ENCODE measurements at regions not wholly inside any gene's neighbourhood (a gene's known extent, or its start where the extent isn't known, plus 50 kb on each side); places are given as distances from the start of the nearest gene placed in this dataset.

DNA sequence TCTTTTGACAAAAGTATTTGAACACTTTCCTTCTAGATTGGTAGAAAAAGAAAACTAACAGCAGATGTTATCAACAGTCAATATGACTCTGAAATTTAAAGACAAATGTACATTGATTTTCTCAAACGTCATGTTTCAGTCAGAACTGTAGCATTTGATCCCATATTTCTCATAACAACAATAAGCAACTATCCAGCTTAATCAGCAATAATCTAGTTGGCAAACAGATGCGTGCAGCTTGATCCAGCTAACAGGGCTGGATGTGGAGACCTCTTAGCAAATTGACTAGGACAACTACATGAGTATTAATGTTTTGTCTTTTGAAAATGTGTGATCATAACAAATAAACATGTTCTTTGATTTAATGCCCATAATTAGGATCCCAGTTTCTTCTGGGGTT lies 94.0 kb upstream of the STT3B start:
- no peaks in the 10 kb centered on the region for H3K36me3 ChIP-seq (ENCODE audit: insufficient read depth, low read length)
- H4K20me1 ChIP-seq (ENCODE audit: insufficient read depth, low read length), result no peaks in the 10 kb centered on the region
- no peak for TF ChIP-seq EZH2 (IDR thresholded peaks at IDR 0.05; ENCODE audit: borderline replicate concordance, low read length)
- TF ChIP-seq, protein P1, sequence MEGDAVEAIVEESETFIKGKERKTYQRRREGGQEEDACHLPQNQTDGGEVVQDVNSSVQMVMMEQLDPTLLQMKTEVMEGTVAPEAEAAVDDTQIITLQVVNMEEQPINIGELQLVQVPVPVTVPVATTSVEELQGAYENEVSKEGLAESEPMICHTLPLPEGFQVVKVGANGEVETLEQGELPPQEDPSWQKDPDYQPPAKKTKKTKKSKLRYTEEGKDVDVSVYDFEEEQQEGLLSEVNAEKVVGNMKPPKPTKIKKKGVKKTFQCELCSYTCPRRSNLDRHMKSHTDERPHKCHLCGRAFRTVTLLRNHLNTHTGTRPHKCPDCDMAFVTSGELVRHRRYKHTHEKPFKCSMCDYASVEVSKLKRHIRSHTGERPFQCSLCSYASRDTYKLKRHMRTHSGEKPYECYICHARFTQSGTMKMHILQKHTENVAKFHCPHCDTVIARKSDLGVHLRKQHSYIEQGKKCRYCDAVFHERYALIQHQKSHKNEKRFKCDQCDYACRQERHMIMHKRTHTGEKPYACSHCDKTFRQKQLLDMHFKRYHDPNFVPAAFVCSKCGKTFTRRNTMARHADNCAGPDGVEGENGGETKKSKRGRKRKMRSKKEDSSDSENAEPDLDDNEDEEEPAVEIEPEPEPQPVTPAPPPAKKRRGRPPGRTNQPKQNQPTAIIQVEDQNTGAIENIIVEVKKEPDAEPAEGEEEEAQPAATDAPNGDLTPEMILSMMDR (IDR thresholded peaks at IDR 0.05; ENCODE audit: low read length), result no peak
- H3F3A ChIP-seq (ENCODE audit: insufficient read depth, low read length), result no peaks in the 10 kb centered on the region
- no peaks in the 10 kb centered on the region; the same call in 1 of the 2 replicates for H3K9me3 ChIP-seq (ENCODE audit: low read length)
- H3K4me2 ChIP-seq (ENCODE audit: low read length), result no peak overlapping the region
- no peaks in the 10 kb centered on the region for H3K27me3 ChIP-seq (ENCODE audit: insufficient read depth, low read length)
- no peak overlapping the region for H3K4me3 ChIP-seq (ENCODE audit: low read depth, low read length, poor library complexity, severe bottlenecking)
- H3K27ac ChIP-seq (ENCODE audit: low read depth, low read length, poor library complexity, severe bottlenecking), result no peak overlapping the region
- no peaks in the 10 kb centered on the region for H3K79me2 ChIP-seq (ENCODE audit: insufficient read depth, low read length)
- H2AFZ ChIP-seq (ENCODE audit: low read length), result no peak overlapping the region
- no peaks in the 10 kb centered on the region for H3K9me2 ChIP-seq (ENCODE audit: low read depth, low read length)
- H3K9ac ChIP-seq (ENCODE audit: low read length), result no peak overlapping the region
- no peaks in the 10 kb centered on the region for H3K4me1 ChIP-seq (ENCODE audit: insufficient read depth, low read length, severe bottlenecking)

DNA sequence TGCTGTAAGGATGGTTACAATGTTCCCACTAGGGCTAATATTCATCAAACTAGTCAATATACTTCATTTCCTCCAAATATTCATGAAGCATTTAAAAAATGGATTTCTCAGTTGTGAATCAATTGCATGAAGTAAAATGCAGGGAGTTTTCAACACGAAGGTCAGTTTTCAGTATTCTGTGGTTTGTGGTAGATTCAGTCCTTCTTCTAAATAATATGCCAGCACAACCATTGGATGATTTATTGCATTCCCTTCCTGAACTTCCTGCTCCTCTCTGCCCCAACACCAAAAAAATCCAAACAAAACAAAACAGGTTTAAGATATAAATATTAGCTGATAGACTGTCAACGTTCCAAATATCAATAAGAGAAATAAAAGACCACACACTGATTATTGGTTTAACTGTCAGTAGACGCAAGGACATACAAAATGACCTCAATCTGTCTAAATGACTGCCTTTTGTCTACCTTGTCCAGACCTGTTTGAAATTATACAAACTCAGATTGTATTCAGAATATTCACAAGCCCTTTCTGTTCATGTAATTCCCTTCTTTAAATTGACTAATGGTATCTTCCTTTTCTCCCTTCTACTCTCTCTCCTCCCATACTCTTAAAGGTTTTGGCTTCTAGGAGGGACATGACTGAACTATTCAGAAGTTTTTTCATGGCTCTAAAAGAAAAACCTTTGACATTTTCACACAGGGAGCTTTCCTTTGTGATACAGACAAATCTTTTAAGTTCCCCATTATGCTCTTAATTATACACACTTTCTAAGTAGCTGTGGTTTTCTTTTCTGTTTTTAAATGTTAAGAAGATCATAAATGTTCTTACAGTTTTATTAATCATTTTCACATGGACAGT lies 92.6 kb upstream of the STT3B start:
- H3K9ac ChIP-seq (ENCODE audit: low read length), result no peak overlapping the region
- no peaks in the 10 kb centered on the region for H4K20me1 ChIP-seq (ENCODE audit: insufficient read depth, low read length)
- no peaks in the 10 kb centered on the region for H3K4me1 ChIP-seq (ENCODE audit: insufficient read depth, low read length, severe bottlenecking)
- no peaks in the 10 kb centered on the region for H3K79me2 ChIP-seq (ENCODE audit: insufficient read depth, low read length)
- H2AFZ ChIP-seq (ENCODE audit: low read length), result no peak overlapping the region
- H3K27me3 ChIP-seq (ENCODE audit: insufficient read depth, low read length), result no peaks in the 10 kb centered on the region
- no peak overlapping the region for H3K27ac ChIP-seq (ENCODE audit: low read depth, low read length, poor library complexity, severe bottlenecking)
- H3K9me2 ChIP-seq (ENCODE audit: low read depth, low read length), result no peaks in the 10 kb centered on the region
- no peaks in the 10 kb centered on the region for H3K36me3 ChIP-seq (ENCODE audit: insufficient read depth, low read length)
- H3K4me3 ChIP-seq (ENCODE audit: low read depth, low read length, poor library complexity, severe bottlenecking), result no peak overlapping the region
- no peak for TF ChIP-seq EZH2 (IDR thresholded peaks at IDR 0.05; ENCODE audit: borderline replicate concordance, low read length)
- TF ChIP-seq, protein P1 (IDR thresholded peaks at IDR 0.05; ENCODE audit: low read length), result no peak
- H3K9me3 ChIP-seq (ENCODE audit: low read length), result no peaks in the 10 kb centered on the region; the same call in 1 of the 2 replicates
- H3K4me2 ChIP-seq (ENCODE audit: low read length), result no peak overlapping the region
- H3F3A ChIP-seq (ENCODE audit: insufficient read depth, low read length), result no peaks in the 10 kb centered on the region

DNA sequence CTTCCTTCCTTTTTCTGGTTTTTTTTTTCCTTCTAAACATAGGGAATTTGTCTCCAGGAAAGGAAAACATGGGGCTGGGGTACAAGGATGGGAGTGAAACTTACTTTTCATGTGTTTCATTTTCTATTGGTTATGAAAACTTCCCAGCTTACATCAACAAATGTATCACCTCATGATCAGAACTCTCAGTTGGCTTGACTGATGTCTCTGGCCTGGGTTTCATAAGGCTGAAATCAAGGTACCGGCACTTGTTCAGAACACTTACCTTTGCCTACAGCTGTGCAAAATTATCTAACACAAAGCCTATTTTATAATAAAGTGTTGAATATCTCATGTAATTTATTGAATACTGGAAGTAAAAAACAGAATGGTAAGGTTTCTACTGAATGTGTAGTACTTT lies 91.8 kb upstream of the STT3B start:
- Histone ChIP-seq H4K20me1 (ENCODE audit: insufficient read depth, low read length) (no peaks in the 10 kb centered on the region), H3K4me1 (ENCODE audit: insufficient read depth, low read length, severe bottlenecking) (no peaks in the 10 kb centered on the region), H3K27me3 (ENCODE audit: insufficient read depth, low read length) (no peaks in the 10 kb centered on the region), H3K4me3 (ENCODE audit: low read depth, low read length, poor library complexity, severe bottlenecking) (no peak overlapping the region), H3K9ac (ENCODE audit: low read length) (no peak overlapping the region), H3K9me2 (ENCODE audit: low read depth, low read length) (no peaks in the 10 kb centered on the region), H3K9me3 (ENCODE audit: low read length) (no peaks in the 10 kb centered on the region; the same call in 1 of the 2 replicates), H2AFZ (ENCODE audit: low read length) (no peak overlapping the region), H3K79me2 (ENCODE audit: insufficient read depth, low read length) (no peaks in the 10 kb centered on the region), H3K36me3 (ENCODE audit: insufficient read depth, low read length) (no peaks in the 10 kb centered on the region), H3K27ac (ENCODE audit: low read depth, low read length, poor library complexity, severe bottlenecking) (no peak overlapping the region), H3F3A (ENCODE audit: insufficient read depth, low read length) (no peaks in the 10 kb centered on the region), H3K4me2 (ENCODE audit: low read length) (no peak overlapping the region)
- TF ChIP-seq EZH2 (IDR thresholded peaks at IDR 0.05; ENCODE audit: borderline replicate concordance, low read length), result no peak
